IMR-90 (cell line): ENCODE measurements at regions not wholly inside any gene's neighbourhood (a gene's known extent, or its start where the extent isn't known, plus 50 kb on each side); places are given as distances from the start of the nearest gene placed in this dataset.

Experiments used
- ATAC-seq: fragments of 200-7000 bp; cut with Tn5 transposase; 2 replicates; pipeline ENCODE4 v1.9.1; 2020; ENCODE audit warnings: low read depth, mild to moderate bottlenecking, moderate library complexity
- BruUV-seq: library from RNA; stranded (reverse); fragments of 400-500 nt; replicated peaks from 2 replicates; lab custom pipeline; 2021; lab: Mats Ljungman, UMichigan
- CTCF ChIA-PET: fragments of 300-600 bp; formaldehyde crosslinking; extraction: SDS; loops from one replicate; lab custom pipeline; 2021; ENCODE audit warnings: antibody characterized with exemption; lab: Yijun Ruan, JAX
- POLR2A ChIA-PET: fragments of 300-600 bp; sonication (Branson Sonifier 250); formaldehyde crosslinking; loops from one replicate; lab custom pipeline; 2022; ENCODE audit warnings: antibody characterized with exemption; ENCODE audit not compliant: unreplicated experiment; lab: Charles Lee
- DNase-seq: peaks from one replicate; pipeline ENCODE4 v3.0.0; 2013
- H2AFZ ChIP-seq: replicated peaks from 2 replicates; pipeline ENCODE3; 2013; ENCODE audit warnings: low read length, mild to moderate bottlenecking; ENCODE audit not compliant: poor library complexity
- H2AK5ac ChIP-seq: 2 replicates; pipeline ENCODE4 v1.6.1; 2013; ENCODE audit warnings: low read depth, low read length, inconsistent platforms
- H2AK9ac ChIP-seq: replicated peaks from 2 replicates; pipeline ENCODE3; 2013; ENCODE audit warnings: mild to moderate bottlenecking, low read depth, low read length, moderate library complexity; ENCODE audit not compliant: poor library complexity
- H2BK120ac ChIP-seq: 2 replicates; pipeline ENCODE4 v1.6.1; 2013; ENCODE audit warnings: low read depth, low read length, inconsistent platforms
- H2BK15ac ChIP-seq: 3 replicates; pipeline ENCODE4 v1.6.1; 2013; ENCODE audit warnings: low read depth, low read length, inconsistent platforms
- H2BK20ac ChIP-seq: 2 replicates; pipeline ENCODE4 v1.6.1; 2013; ENCODE audit warnings: low read depth, mild to moderate bottlenecking, inconsistent platforms, low read length, moderate library complexity
- H2BK5ac ChIP-seq: 2 replicates; pipeline ENCODE4 v1.6.1; 2013; ENCODE audit warnings: mild to moderate bottlenecking, low read depth, low read length, inconsistent platforms; ENCODE audit not compliant: poor library complexity, severe bottlenecking
- H3K14ac ChIP-seq: replicated peaks from 2 replicates; pipeline ENCODE4 v1.6.1; 2013; ENCODE audit warnings: low read depth, low read length, inconsistent platforms
- H3K18ac ChIP-seq: 2 replicates; pipeline ENCODE4 v1.6.1; 2013; ENCODE audit warnings: low read depth, low read length, control low read depth
- H3K23ac ChIP-seq: 2 replicates; pipeline ENCODE4 v1.6.1; 2013; ENCODE audit warnings: low read depth, low read length, inconsistent platforms
- H3K27ac ChIP-seq: 2 replicates; pipeline ENCODE4 v1.5.1; 2013; ENCODE audit warnings: mild to moderate bottlenecking, control low read depth, low read length; ENCODE audit not compliant: insufficient read depth
- H3K27me3 ChIP-seq: 2 replicates; pipeline ENCODE4 v1.6.1; 2013; ENCODE audit warnings: low read length; ENCODE audit not compliant: control insufficient read depth, insufficient read depth
- H3K36me3 ChIP-seq: 2 replicates; pipeline ENCODE4 v1.6.1; 2013; ENCODE audit warnings: low read length, mixed read lengths; ENCODE audit not compliant: control insufficient read depth, insufficient read depth
- H3K4ac ChIP-seq: 2 replicates; pipeline ENCODE4 v1.6.1; 2013; ENCODE audit warnings: low read depth, low read length, inconsistent platforms
- H3K4me1 ChIP-seq: 2 replicates; pipeline ENCODE4 v1.6.1; 2013; ENCODE audit warnings: low read length, mixed read lengths; ENCODE audit not compliant: control insufficient read depth, insufficient read depth
- H3K4me2 ChIP-seq: 2 replicates; pipeline ENCODE4 v1.6.1; 2013; ENCODE audit warnings: low read depth, mild to moderate bottlenecking, control low read depth, low read length, moderate library complexity
- H3K4me3 ChIP-seq: 2 replicates; pipeline ENCODE4 v1.5.1; 2013; ENCODE audit warnings: low read depth, mild to moderate bottlenecking, control low read depth, low read length, moderate library complexity; ENCODE audit not compliant: insufficient read depth
- H3K56ac ChIP-seq: 2 replicates; pipeline ENCODE4 v1.6.1; 2013; ENCODE audit warnings: low read length, inconsistent platforms; ENCODE audit not compliant: insufficient read depth; ENCODE audit errors: extremely low read depth
- H3K79me1 ChIP-seq, 2 experiments: 2 replicates each; pipeline ENCODE4 v1.6.1; 2013; ENCODE audit warnings: low read length in 2 of 2, inconsistent platforms in 1 of 2, low read depth in 1 of 2
- H3K9ac ChIP-seq: 2 replicates; pipeline ENCODE4 v1.6.1; 2013; ENCODE audit warnings: low read depth, low read length, control low read depth
- H3K9me1 ChIP-seq: 2 replicates; pipeline ENCODE4 v1.6.1; 2013; ENCODE audit warnings: low read length, inconsistent platforms; ENCODE audit not compliant: insufficient read depth
- H3K9me3 ChIP-seq: 2 replicates; pipeline ENCODE4 v1.6.1; 2013; ENCODE audit warnings: low read length; ENCODE audit not compliant: control insufficient read depth, insufficient read depth
- H4K20me1 ChIP-seq: 2 replicates; pipeline ENCODE4 v1.6.1; 2013; ENCODE audit warnings: low read length, inconsistent platforms; ENCODE audit not compliant: insufficient read depth
- H4K5ac ChIP-seq: 2 replicates; pipeline ENCODE4 v1.6.1; 2013; ENCODE audit warnings: mild to moderate bottlenecking, low read depth, low read length, control low read depth
- H4K8ac ChIP-seq, 2 experiments: 2 replicates each; pipeline ENCODE4 v1.6.1; 2013; ENCODE audit warnings: low read depth in 2 of 2, low read length in 2 of 2, control low read depth in 1 of 2, inconsistent platforms in 1 of 2
- H4K91ac ChIP-seq: 2 replicates; pipeline ENCODE4 v1.6.1; 2013; ENCODE audit warnings: low read depth, low read length, inconsistent platforms; ENCODE audit not compliant: insufficient read depth
- MAFK ChIP-seq: IDR thresholded peaks from 2 replicates; pipeline ENCODE4 v1.6.1; 2012; ENCODE audit warnings: low read depth, low read length, improper control_type of control experiment
- USF2 ChIP-seq: fragments of 150-350 bp; IDR thresholded peaks from 2 replicates; pipeline ENCODE4 v1.6.1; 2017; ENCODE audit warnings: mild to moderate bottlenecking, antibody characterized with exemption, low read length, low read depth
- WGBS, 2 experiments: methylation state at CpG; one replicate each; pipeline versions ENCODE4 v1.1.5 to v1.1.7; 2013; ENCODE audit warnings: missing lambda C conversion rate in 2 of 2; ENCODE audit not compliant: insufficient read length in 1 of 2; ENCODE audit errors: extremely low coverage in 2 of 2; 5-methylcytosine and 5-hydroxymethylcytosine counted together
- dilution Hi-C: fragments of 300-500 bp; cut with HindIII; formaldehyde crosslinking; loops from one replicate; pipeline ENCODE4 v1.14.3; 2018; ENCODE audit warnings: low sequenced_read_pairs; ENCODE audit not compliant: unreplicated experiment
- in situ Hi-C: fragments of 300-500 bp; cut with MboI; formaldehyde crosslinking; loops from 3 replicates; pipeline ENCODE4 v1.14.3; 2019; ENCODE audit warnings: low sequenced_read_pairs, inconsistent platforms, mixed read lengths
- intact Hi-C: fragments of 100-400 bp; cut with micrococcal nuclease; formaldehyde crosslinking; loops from 2 replicates; pipeline ENCODE4 v1.10.0; 2022

- Histone ChIP-seq H2AK5ac (no peak overlapping the region), H4K5ac (no peak overlapping the region), H3K79me1 (no peaks in the 10 kb centered on the region), H3K36me3 (no peaks in the 10 kb centered on the region), H2BK5ac (no peak overlapping the region), H3K9ac (no peak overlapping the region), H2BK15ac (no peak overlapping the region), H2AFZ (no peak overlapping the region), H4K91ac (no peak overlapping the region), H3K27me3 (peaks cover 4% of the 10 kb centered on the region; the same call in 1 of the 2 replicates), H3K4me2 (no peak overlapping the region), H3K18ac (no peak overlapping the region), H2BK20ac (no peak overlapping the region), H3K56ac (no peak overlapping the region), H3K14ac (no peak overlapping the region), H3K9me1 (no peaks in the 10 kb centered on the region), H3K4me3 (no peak overlapping the region), H3K9me3 (no peaks in the 10 kb centered on the region), H2AK9ac (no peak overlapping the region), H4K8ac (no peak overlapping the region), H2BK120ac (no peak overlapping the region), H3K23ac (no peak overlapping the region), H3K4me1 (no peaks in the 10 kb centered on the region), H3K27ac (no peak overlapping the region), H3K4ac (no peak overlapping the region), H4K20me1 (no peaks in the 10 kb centered on the region)
- CTCF ChIA-PET = interaction anchor here (0.9 to 1.0 kb wide), 2 partner anchors 8 to 9 kb away, joined by 3 read pairs; no protein-coding TSS in a partner anchor
- intact Hi-C loops = no loop called here
- POLR2A ChIA-PET = no interaction called here
- in situ Hi-C loops = no loop called here
- no peak for ATAC-seq
- TF ChIP-seq MAFK (no peak), USF2 (no peak)
- no TSS peak for BruUV-seq
- DNase-seq = no peak
- WGBS, 2 experiments = no CpG with 5 or more reads among the region's 6 CpGs
- dilution Hi-C loops = no loop called here
These were observed 184.0 kb upstream of the HABP2 start for GRCh38 chr10:113368666-113369364.
